HepG2 (cell line): ENCODE measurements at regions not wholly inside any gene's neighbourhood (a gene's known extent, or its start where the extent isn't known, plus 50 kb on each side); places are given as distances from the start of the nearest gene placed in this dataset.

Experiments
- ATAC-seq: fragments of 200-7000 bp; cut with Tn5 transposase; 3 replicates; pipeline ENCODE4 v1.9.1; 2020; ENCODE audit warnings: mild to moderate bottlenecking, moderate library complexity
- BruUV-seq: library from RNA; stranded (reverse); fragments of 400-500 nt; replicated peaks from 2 replicates; lab custom pipeline; 2021; lab: Mats Ljungman, UMichigan
- CTCF ChIA-PET: fragments of 300-600 bp; formaldehyde crosslinking; extraction: SDS; loops from one replicate; lab custom pipeline; 2021; ENCODE audit warnings: low total read pairs, inconsistent platforms, low intra/inter-chr PET ratio; lab: Yijun Ruan, JAX
- POLR2A ChIA-PET: fragments of 350-600 bp; sonication (Branson Sonifier 250); formaldehyde crosslinking; loops from one replicate; lab custom pipeline; 2020; ENCODE audit warnings: antibody characterized with exemption, inconsistent platforms; lab: Yijun Ruan, JAX
- DNase-seq: peaks from one replicate; pipeline ENCODE4 v3.0.0-alpha.2; 2015; ENCODE audit warnings: low spot score
- FAIRE-seq: peaks from 3 replicates; lab custom pipeline; 2011; peaks lifted over from hg19 to GRCh38; lab: Jason Lieb, UNC
- H2AFZ ChIP-seq: one replicate; pipeline ENCODE4 v1.6.1; 2011; ENCODE audit warnings: low read length, inconsistent platforms
- H3K27ac ChIP-seq: fragments of 300-600 bp; 3 replicates; pipeline ENCODE4 v1.8.0; 2011; ENCODE audit warnings: mixed run types, mild to moderate bottlenecking, mixed read lengths, low read length, inconsistent platforms; ENCODE audit not compliant: insufficient read depth; ENCODE audit errors: extremely low read length
- H3K27me3 ChIP-seq, 2 experiments: fragments of 200-600 bp in 1 of 2; 2 replicates in 1 of 2; 3 replicates in 1 of 2; pipeline versions ENCODE4 v1.6.0 to v1.8.0; 2011; ENCODE audit warnings: low read length in 2 of 2, mild to moderate bottlenecking in 2 of 2, moderate library complexity in 2 of 2, inconsistent platforms in 1 of 2; ENCODE audit not compliant: insufficient read depth in 2 of 2, control insufficient read depth in 1 of 2
- H3K36me3 ChIP-seq, 2 experiments: fragments of 200-600 bp in 1 of 2; replicated peaks in 1 of 2; 2 replicates in 1 of 2; 3 replicates in 1 of 2; pipeline versions ENCODE4 v1.5.1 to v1.8.0; 2011; ENCODE audit warnings: low read length in 2 of 2, inconsistent platforms in 1 of 2; ENCODE audit not compliant: insufficient read depth in 2 of 2, control insufficient read depth in 1 of 2
- H3K4me1 ChIP-seq: 2 replicates; pipeline ENCODE4 v1.5.1; 2012; ENCODE audit warnings: low read length, inconsistent platforms; ENCODE audit not compliant: insufficient read depth
- H3K4me2 ChIP-seq: 2 replicates; pipeline ENCODE4 v1.6.0; 2011; ENCODE audit warnings: low read depth, low read length, inconsistent platforms
- H3K4me3 ChIP-seq, 3 experiments: fragments of 200-600 bp in 1 of 3; sonication (generic), shearing (Covaris generic) in 1 of 3; replicated peaks in 1 of 3; 2 replicates each; pipeline ENCODE4 v1.5.1; 2011 to 2016; ENCODE audit warnings: low read length in 3 of 3, inconsistent platforms in 2 of 3, low read depth in 2 of 3, mild to moderate bottlenecking in 2 of 3, control low read depth in 1 of 3, mixed read lengths in 1 of 3; ENCODE audit not compliant: insufficient read depth in 1 of 3
- H3K79me2 ChIP-seq: one replicate; pipeline ENCODE4 v1.6.1; 2011; ENCODE audit warnings: low read length, inconsistent platforms; ENCODE audit not compliant: insufficient read depth
- H3K9ac ChIP-seq: 2 replicates; pipeline ENCODE4 v1.6.0; 2011; ENCODE audit warnings: mild to moderate bottlenecking, low read depth, low read length, inconsistent platforms; ENCODE audit not compliant: insufficient read depth
- H3K9me3 ChIP-seq: 2 replicates; pipeline ENCODE4 v1.5.1; 2012; ENCODE audit warnings: mild to moderate bottlenecking, low read length
- H4K20me1 ChIP-seq: 2 replicates; pipeline ENCODE4 v1.6.0; 2011; ENCODE audit warnings: inconsistent platforms, mild to moderate bottlenecking, low read length, moderate library complexity; ENCODE audit not compliant: insufficient read depth
- AGO1 ChIP-seq: fragments of 200-400 bp; formaldehyde crosslinking; IDR thresholded peaks from 2 replicates; pipeline ENCODE4 v1.6.1; 2017; ENCODE audit warnings: mild to moderate bottlenecking, low read depth, low read length, moderate library complexity; ENCODE audit not compliant: poor library complexity, severe bottlenecking
- FLYWCH1 ChIP-seq: sonication (generic); formaldehyde crosslinking; IDR thresholded peaks from 2 replicates; pipeline ENCODE4 v1.8.1; 2023; ENCODE audit warnings: mild to moderate bottlenecking, missing genetic modification reagents
- GABPA ChIP-seq, 2 experiments: IDR thresholded peaks; 2 replicates each; pipeline ENCODE4 v1.6.1; 2011 to 2016; ENCODE audit warnings: low read depth in 2 of 2, low read length in 1 of 2, missing biosample characterization in 1 of 2, missing genetic modification characterization in 1 of 2
- HDAC6 ChIP-seq: fragments of 200-600 bp; sonication (generic); IDR thresholded peaks from 2 replicates; pipeline ENCODE4 v1.7.0; 2017; ENCODE audit warnings: mild to moderate bottlenecking, antibody characterized with exemption, low read length, low read depth
- HNRNPUL1 ChIP-seq: fragments of 200-400 bp; formaldehyde crosslinking; IDR thresholded peaks from 2 replicates; pipeline ENCODE4 v1.6.1; 2017; ENCODE audit warnings: low read depth, mild to moderate bottlenecking, low read length, moderate library complexity
- MED8 ChIP-seq: sonication (generic); formaldehyde crosslinking; IDR thresholded peaks from 2 replicates; pipeline ENCODE4 v1.8.1; 2023; ENCODE audit warnings: mild to moderate bottlenecking, missing genetic modification reagents; ENCODE audit not compliant: insufficient replicate concordance
- NFRKB ChIP-seq: fragments of 450-650 bp; IDR thresholded peaks from 2 replicates; pipeline ENCODE4 v1.6.1; 2017
- XBP1 ChIP-seq: sonication (generic); formaldehyde crosslinking; IDR thresholded peaks from 2 replicates; pipeline ENCODE4 v1.5.0; 2020; ENCODE audit warnings: missing genetic modification reagents
- ZGPAT ChIP-seq: IDR thresholded peaks from 2 replicates; pipeline ENCODE4 v1.6.1; 2016; ENCODE audit warnings: mild to moderate bottlenecking
- ZNF354B ChIP-seq: sonication (generic); formaldehyde crosslinking; IDR thresholded peaks from 2 replicates; pipeline ENCODE4 v1.8.0; 2022; ENCODE audit warnings: mild to moderate bottlenecking, missing genetic modification reagents
- ZNF672 ChIP-seq: sonication (generic); formaldehyde crosslinking; IDR thresholded peaks from 2 replicates; pipeline ENCODE4 v1.8.1; 2022; ENCODE audit warnings: missing genetic modification reagents
- whole genome bisulfite sequencing: methylation state at CpG from one replicate; pipeline ENCODE4 v1.1.6; 2017; ENCODE audit warnings: low lambda C conversion rate; 5-methylcytosine and 5-hydroxymethylcytosine counted together
- in situ Hi-C: cut with HindIII; loops from 2 replicates; pipeline ENCODE4 v1.10.0; 2017; ENCODE audit warnings: low pct_unique_long_range_greater_than_20kb; ENCODE audit not compliant: extremely low pct_ligation_motif_present
- intact Hi-C: fragments of 100-400 bp; cut with micrococcal nuclease; formaldehyde crosslinking; loops from one replicate; pipeline ENCODE4 v1.10.0; 2022; ENCODE audit not compliant: unreplicated experiment
- TF ChIP-seq, protein P1 (sequence below): sonication (generic); formaldehyde crosslinking; IDR thresholded peaks from 2 replicates; pipeline ENCODE4 v1.8.1; 2023; ENCODE audit warnings: mild to moderate bottlenecking, missing genetic modification reagents

- Histone ChIP-seq H3K9me3 (no peaks in the 10 kb centered on the region), H3K27me3 (no peaks in the 10 kb centered on the region; a peak in 1 of 5 replicates), H2AFZ (no peak overlapping the region), H3K27ac (no peak overlapping the region), H3K79me2 (no peaks in the 10 kb centered on the region), H3K4me2 (no peak overlapping the region), H3K4me3 (no peak overlapping the region), H3K4me1 (no peaks in the 10 kb centered on the region), H3K9ac (no peak overlapping the region), H3K36me3 (no peaks in the 10 kb centered on the region), H4K20me1 (no peaks in the 10 kb centered on the region)
- TF ChIP-seq MED8 (CRISPR knock-in tag) (no peak), FLYWCH1 (no peak), ZGPAT (no peak), AGO1 (no peak), ZNF354B (no peak), HDAC6 (no peak), XBP1 (CRISPR knock-in tag) (no peak), HNRNPUL1 (no peak), NFRKB (no peak), ZNF672 (CRISPR knock-in tag) (no peak), GABPA (IDR thresholded peaks at IDR 0.05; ENCODE audit: low read depth, low read length) (no peak), GABPA (CRISPR knock-in tag; IDR thresholded peaks at IDR 0.05; ENCODE audit: low read depth) (no peak)
- TF ChIP-seq, protein P1, sequence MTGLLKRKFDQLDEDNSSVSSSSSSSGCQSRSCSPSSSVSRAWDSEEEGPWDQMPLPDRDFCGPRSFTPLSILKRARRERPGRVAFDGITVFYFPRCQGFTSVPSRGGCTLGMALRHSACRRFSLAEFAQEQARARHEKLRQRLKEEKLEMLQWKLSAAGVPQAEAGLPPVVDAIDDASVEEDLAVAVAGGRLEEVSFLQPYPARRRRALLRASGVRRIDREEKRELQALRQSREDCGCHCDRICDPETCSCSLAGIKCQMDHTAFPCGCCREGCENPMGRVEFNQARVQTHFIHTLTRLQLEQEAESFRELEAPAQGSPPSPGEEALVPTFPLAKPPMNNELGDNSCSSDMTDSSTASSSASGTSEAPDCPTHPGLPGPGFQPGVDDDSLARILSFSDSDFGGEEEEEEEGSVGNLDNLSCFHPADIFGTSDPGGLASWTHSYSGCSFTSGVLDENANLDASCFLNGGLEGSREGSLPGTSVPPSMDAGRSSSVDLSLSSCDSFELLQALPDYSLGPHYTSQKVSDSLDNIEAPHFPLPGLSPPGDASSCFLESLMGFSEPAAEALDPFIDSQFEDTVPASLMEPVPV (CRISPR knock-in tag): no peak
- WGBS: 54% methylated on average over 6 of the region's 6 CpGs
- in situ Hi-C loops: no loop called here
- CTCF ChIA-PET: no interaction called here
- DNase-seq: no peak
- no peak for FAIRE-seq
- intact Hi-C loops: no loop called here
- BruUV-seq: no TSS peak
- POLR2A ChIA-PET: no interaction called here
- no peak for ATAC-seq
Measured at GRCh38 chr1:59006932-59007331, 223.1 kb upstream of the JUN start.
